HEK293 (cell line): ENCODE measurements at regions not wholly inside any gene's neighbourhood (a gene's known extent, or its start where the extent isn't known, plus 50 kb on each side); places are given as distances from the start of the nearest gene placed in this dataset.

ENCODE experiments used
- CTCF ChIA-PET: fragments of 350-600 bp; formaldehyde crosslinking; extraction: SDS; loops from one replicate; lab custom pipeline; 2021; ENCODE audit warnings: antibody characterized with exemption; lab: Yijun Ruan, JAX
- POLR2A ChIA-PET: fragments of 300-600 bp; formaldehyde crosslinking; extraction: SDS; loops from one replicate; lab custom pipeline; 2020; ENCODE audit warnings: antibody characterized with exemption, inconsistent platforms; lab: Yijun Ruan, JAX
- H3K27ac ChIP-seq: fragments of 200-500 bp; sonication (Bioruptor generic); 2 replicates; pipeline ENCODE4 v1.5.1; 2014; ENCODE audit warnings: low read depth, low read length, control low read depth, inconsistent platforms; ENCODE audit errors: extremely low read depth
- H3K36me3 ChIP-seq, 2 experiments: fragments of 200-500 bp in 1 of 2; sonication (Bioruptor generic) in 1 of 2; 1 replicate in 1 of 2; 2 replicates in 1 of 2; pipeline ENCODE4 v1.5.1; 2014 to 2017; ENCODE audit warnings: inconsistent platforms in 2 of 2, low read length in 2 of 2; ENCODE audit not compliant: control insufficient read depth in 2 of 2, insufficient read depth in 1 of 2
- H3K4me1 ChIP-seq: fragments of 200-500 bp; sonication (Bioruptor generic); 2 replicates; pipeline ENCODE4 v1.5.1; 2014; ENCODE audit warnings: mild to moderate bottlenecking, low read length, inconsistent platforms; ENCODE audit not compliant: control insufficient read depth, insufficient read depth
- H3K4me3 ChIP-seq: 2 replicates; pipeline ENCODE4 v1.5.1; 2011; ENCODE audit warnings: low read depth, mild to moderate bottlenecking, control low read depth, low read length, moderate library complexity
- H3K9me3 ChIP-seq: fragments of 200-500 bp; sonication (Bioruptor generic); 2 replicates; pipeline ENCODE4 v1.5.1; 2014; ENCODE audit warnings: low read depth, low read length, inconsistent platforms; ENCODE audit not compliant: control insufficient read depth, insufficient read depth
- KLF8 ChIP-seq: fragments of 450-650 bp; formaldehyde crosslinking; IDR thresholded peaks from 2 replicates; pipeline ENCODE4 v1.5.1; 2016; ENCODE audit warnings: missing biosample characterization, missing genetic modification characterization
- MEIS1 ChIP-seq: sonication (generic); formaldehyde crosslinking; IDR thresholded peaks from 2 replicates; pipeline ENCODE4 v1.8.1; 2022; ENCODE audit warnings: missing genetic modification reagents, mild to moderate bottlenecking, borderline replicate concordance
- MZF1 ChIP-seq: fragments of 450-650 bp; formaldehyde crosslinking; IDR thresholded peaks from 2 replicates; pipeline ENCODE4 v1.5.1; 2017; ENCODE audit warnings: missing biosample characterization, missing genetic modification characterization, borderline replicate concordance
- SALL2 ChIP-seq: fragments of 450-650 bp; formaldehyde crosslinking; IDR thresholded peaks from 2 replicates; pipeline ENCODE4 v1.5.0; 2017; ENCODE audit warnings: missing biosample characterization, mild to moderate bottlenecking, missing genetic modification characterization, borderline replicate concordance
- YY2 ChIP-seq: fragments of 450-650 bp; formaldehyde crosslinking; IDR thresholded peaks from 2 replicates; pipeline ENCODE4 v1.5.1; 2016; ENCODE audit warnings: missing biosample characterization, missing genetic modification characterization
- ZBTB20 ChIP-seq: fragments of 450-650 bp; formaldehyde crosslinking; IDR thresholded peaks from 2 replicates; pipeline ENCODE4 v1.5.1; 2016; ENCODE audit warnings: missing biosample characterization, missing genetic modification characterization
- ZNF146 ChIP-seq: fragments of 450-650 bp; formaldehyde crosslinking; IDR thresholded peaks from 2 replicates; pipeline ENCODE4 v1.5.1; 2016; ENCODE audit warnings: missing biosample characterization, missing genetic modification characterization
- ZNF169 ChIP-seq: fragments of 450-650 bp; formaldehyde crosslinking; IDR thresholded peaks from 2 replicates; pipeline ENCODE4 v1.5.1; 2016; ENCODE audit warnings: missing biosample characterization, missing genetic modification characterization
- ZNF19 ChIP-seq: fragments of 450-650 bp; formaldehyde crosslinking; IDR thresholded peaks from 2 replicates; pipeline ENCODE4; 2016; ENCODE audit warnings: missing biosample characterization, missing genetic modification characterization, low read depth
- ZNF23 ChIP-seq: fragments of 450-650 bp; formaldehyde crosslinking; IDR thresholded peaks from 2 replicates; pipeline ENCODE4 v1.5.1; 2016; ENCODE audit warnings: missing biosample characterization, missing genetic modification characterization, borderline replicate concordance
- ZNF24 ChIP-seq: fragments of 450-650 bp; formaldehyde crosslinking; IDR thresholded peaks from 2 replicates; pipeline ENCODE4 v1.5.1; 2016; ENCODE audit warnings: missing biosample characterization, missing genetic modification characterization
- ZNF274 ChIP-seq, 2 experiments: fragments of 200-500 bp in 1 of 2; fragments of 450-650 bp in 1 of 2; sonication (Bioruptor generic) in 1 of 2; formaldehyde crosslinking in 1 of 2; IDR thresholded peaks; 2 replicates each; pipeline versions ENCODE4 v1.5.1 to v1.6.1; 2014 to 2016; ENCODE audit warnings: borderline replicate concordance in 1 of 2, inconsistent platforms in 1 of 2, low read length in 1 of 2, missing biosample characterization in 1 of 2, missing genetic modification characterization in 1 of 2
- ZNF292 ChIP-seq: fragments of 450-650 bp; formaldehyde crosslinking; IDR thresholded peaks from 2 replicates; pipeline ENCODE4 v1.5.1; 2016; ENCODE audit warnings: low read depth, missing biosample characterization, missing genetic modification characterization, borderline replicate concordance
- ZNF302 ChIP-seq: fragments of 450-650 bp; formaldehyde crosslinking; IDR thresholded peaks from 2 replicates; pipeline ENCODE4 v1.5.1; 2016; ENCODE audit warnings: missing biosample characterization, missing genetic modification characterization, low read depth
- ZNF391 ChIP-seq: fragments of 450-650 bp; formaldehyde crosslinking; IDR thresholded peaks from 2 replicates; pipeline ENCODE4 v1.5.1; 2016; ENCODE audit warnings: low read depth, missing biosample characterization, missing genetic modification characterization, borderline replicate concordance
- ZNF514 ChIP-seq: fragments of 450-650 bp; formaldehyde crosslinking; IDR thresholded peaks from 2 replicates; pipeline ENCODE4 v1.5.1; 2016; ENCODE audit warnings: missing biosample characterization, missing genetic modification characterization
- ZNF621 ChIP-seq: fragments of 450-650 bp; formaldehyde crosslinking; IDR thresholded peaks from 2 replicates; pipeline ENCODE4 v1.5.1; 2017; ENCODE audit warnings: missing biosample characterization, missing genetic modification characterization
- ZNF624 ChIP-seq: fragments of 450-650 bp; formaldehyde crosslinking; IDR thresholded peaks from 2 replicates; pipeline ENCODE4 v1.5.1; 2017; ENCODE audit warnings: missing biosample characterization, missing genetic modification characterization
- ZNF704 ChIP-seq: fragments of 450-650 bp; formaldehyde crosslinking; IDR thresholded peaks from 2 replicates; pipeline ENCODE4 v1.5.1; 2016; ENCODE audit warnings: missing biosample characterization, missing genetic modification characterization
- ZNF777 ChIP-seq: fragments of 450-650 bp; formaldehyde crosslinking; IDR thresholded peaks from 2 replicates; pipeline ENCODE4 v1.5.1; 2017; ENCODE audit warnings: missing biosample characterization, missing genetic modification characterization, borderline replicate concordance
- TF ChIP-seq, protein P1 (sequence below): IDR thresholded peaks from 2 replicates; pipeline ENCODE4 v1.6.1; 2011; ENCODE audit warnings: mild to moderate bottlenecking, low read depth, low read length, borderline replicate concordance
- TF ChIP-seq, protein P2 (sequence below): fragments of 450-650 bp; formaldehyde crosslinking; IDR thresholded peaks from 2 replicates; pipeline ENCODE4 v1.5.1; 2016; ENCODE audit warnings: missing biosample characterization, missing genetic modification characterization
- TF ChIP-seq, protein P3 (sequence below): fragments of 450-650 bp; IDR thresholded peaks from 2 replicates; pipeline ENCODE4 v1.5.1; 2018; ENCODE audit warnings: missing biosample characterization, missing genetic modification characterization
- TF ChIP-seq, protein P4 (sequence below): sonication (generic); formaldehyde crosslinking; IDR thresholded peaks from 2 replicates; pipeline ENCODE4 v1.8.1; 2022; ENCODE audit warnings: mild to moderate bottlenecking, moderate library complexity, missing genetic modification reagents
- TF ChIP-seq, protein P5 (sequence below): fragments of 450-650 bp; formaldehyde crosslinking; IDR thresholded peaks from 2 replicates; pipeline ENCODE4 v1.5.1; 2016; ENCODE audit warnings: missing biosample characterization, missing genetic modification characterization

GRCh38 chr2:2647141-2647541 is 316.1 kb upstream of the MYT1L start (continued):
- TF ChIP-seq, protein P1, sequence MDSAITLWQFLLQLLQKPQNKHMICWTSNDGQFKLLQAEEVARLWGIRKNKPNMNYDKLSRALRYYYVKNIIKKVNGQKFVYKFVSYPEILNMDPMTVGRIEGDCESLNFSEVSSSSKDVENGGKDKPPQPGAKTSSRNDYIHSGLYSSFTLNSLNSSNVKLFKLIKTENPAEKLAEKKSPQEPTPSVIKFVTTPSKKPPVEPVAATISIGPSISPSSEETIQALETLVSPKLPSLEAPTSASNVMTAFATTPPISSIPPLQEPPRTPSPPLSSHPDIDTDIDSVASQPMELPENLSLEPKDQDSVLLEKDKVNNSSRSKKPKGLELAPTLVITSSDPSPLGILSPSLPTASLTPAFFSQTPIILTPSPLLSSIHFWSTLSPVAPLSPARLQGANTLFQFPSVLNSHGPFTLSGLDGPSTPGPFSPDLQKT: no peak
- TF ChIP-seq ZNF624 (tag by site-specific recombination) (no peak), ZNF302 (tag by site-specific recombination) (no peak), ZNF292 (tag by site-specific recombination) (no peak), MZF1 (no peak)
- TF ChIP-seq, protein P2, sequence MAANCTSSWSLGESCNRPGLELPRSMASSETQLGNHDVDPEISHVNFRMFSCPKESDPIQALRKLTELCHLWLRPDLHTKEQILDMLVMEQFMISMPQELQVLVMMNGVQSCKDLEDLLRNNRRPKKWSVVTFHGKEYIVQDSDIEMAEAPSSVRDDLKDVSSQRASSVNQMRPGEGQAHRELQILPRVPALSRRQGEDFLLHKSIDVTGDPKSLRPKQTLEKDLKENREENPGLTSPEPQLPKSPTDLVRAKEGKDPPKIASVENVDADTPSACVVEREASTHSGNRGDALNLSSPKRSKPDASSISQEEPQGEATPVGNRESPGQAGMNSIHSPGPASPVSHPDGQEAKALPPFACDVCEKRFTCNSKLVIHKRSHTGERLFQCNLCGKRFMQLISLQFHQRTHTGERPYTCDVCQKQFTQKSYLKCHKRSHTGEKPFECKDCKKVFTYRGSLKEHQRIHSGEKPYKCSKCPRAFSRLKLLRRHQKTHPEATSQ (tag by site-specific recombination): no peak
- TF ChIP-seq, all 188 proteins: peak for 0

DNA sequence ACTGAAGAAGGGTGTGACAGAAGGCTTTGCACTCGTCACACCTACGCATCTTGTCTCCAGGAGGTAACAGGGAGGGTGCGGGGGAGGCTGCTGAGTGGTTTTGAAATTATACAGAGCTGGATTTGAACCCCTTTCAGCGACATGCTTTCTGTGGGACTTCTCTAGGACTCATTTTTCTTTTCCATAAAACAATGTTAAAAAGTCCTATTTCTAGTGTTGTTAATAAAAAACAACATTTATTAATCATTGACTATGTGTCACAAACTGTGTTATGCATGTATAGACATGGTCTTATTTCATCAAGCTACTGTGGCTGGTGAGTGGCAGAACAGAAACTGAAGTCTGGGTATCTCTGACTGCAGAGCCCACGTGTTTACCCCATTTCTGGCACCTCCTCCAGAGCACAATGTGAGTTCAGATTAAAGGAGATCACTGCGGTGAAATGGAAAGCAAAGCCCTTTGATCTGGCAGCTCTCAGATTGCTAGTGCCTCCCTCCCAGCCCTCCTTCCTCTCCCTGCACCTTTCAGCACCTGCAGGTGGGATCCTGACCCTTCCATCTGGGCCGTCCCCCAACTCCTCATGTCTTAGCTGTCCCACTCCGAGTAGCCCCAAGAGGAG is 315.5 kb upstream of the MYT1L start:
- no peaks in the 10 kb centered on the region for H3K36me3 ChIP-seq
- TF ChIP-seq YY2 (no peak), ZNF169 (tag by site-specific recombination) (no peak), ZNF704 (no peak), ZNF19 (no peak), ZNF621 (tag by site-specific recombination) (no peak), ZNF146 (tag by site-specific recombination) (no peak), ZNF24 (tag by site-specific recombination) (no peak), ZNF514 (tag by site-specific recombination) (no peak), ZBTB20 (no peak)
- ChIA-PET POLR2A (interaction anchor here (0.6 kb wide), 1 partner anchor 928 kb away, joined by 3 read pairs; the partner anchor contains the start of gene RPS7), CTCF (interaction anchor here (0.7 kb wide), 1 partner anchor 52 kb away, joined by 3 read pairs; no protein-coding TSS in a partner anchor)
- H3K4me3 ChIP-seq: no peak overlapping the region
- no peaks in the 10 kb centered on the region for H3K4me1 ChIP-seq
- H3K9me3 ChIP-seq: no peaks in the 10 kb centered on the region
- no peak overlapping the region for H3K27ac ChIP-seq

DNA sequence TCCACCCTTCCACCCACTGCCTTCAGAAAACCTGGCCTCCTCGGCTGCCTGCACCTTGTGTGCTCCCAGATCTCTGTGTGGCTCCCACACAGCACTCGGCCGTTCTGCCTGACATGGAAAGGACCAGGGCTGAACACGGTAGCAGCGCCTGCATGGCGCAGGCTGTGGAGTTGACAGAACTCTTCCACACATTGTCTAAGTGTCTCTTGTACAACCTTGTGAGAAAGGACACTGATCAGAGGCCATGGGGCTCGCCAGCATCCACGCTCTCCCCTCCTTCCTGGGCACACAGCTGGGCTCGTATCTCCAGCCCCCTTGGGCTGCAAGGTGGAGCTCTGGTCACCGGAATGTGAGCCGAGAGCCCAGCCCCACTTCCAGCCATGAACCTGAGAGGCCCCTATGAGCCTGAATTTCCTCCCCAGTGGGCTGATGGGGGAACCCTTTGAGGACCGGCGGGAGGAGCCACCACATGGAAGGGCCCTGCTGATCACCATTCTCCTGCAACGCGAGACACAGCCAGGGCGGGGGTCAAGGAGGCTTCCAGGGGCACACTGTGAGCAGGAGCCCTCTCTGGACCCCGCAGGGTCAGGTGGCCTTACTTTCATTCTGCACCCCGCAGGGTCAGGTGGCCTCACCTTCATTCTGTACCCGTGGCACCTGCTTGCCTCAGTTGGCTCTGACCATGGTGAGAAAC is 314.2 kb upstream of the MYT1L start:
- Histone ChIP-seq H3K36me3 (no peaks in the 10 kb centered on the region), H3K4me1 (no peaks in the 10 kb centered on the region), H3K27ac (no peak overlapping the region), H3K4me3 (no peak overlapping the region), H3K9me3 (no peaks in the 10 kb centered on the region)
- CTCF ChIA-PET: no interaction called here
- POLR2A ChIA-PET: no interaction called here
- TF ChIP-seq, protein P3, sequence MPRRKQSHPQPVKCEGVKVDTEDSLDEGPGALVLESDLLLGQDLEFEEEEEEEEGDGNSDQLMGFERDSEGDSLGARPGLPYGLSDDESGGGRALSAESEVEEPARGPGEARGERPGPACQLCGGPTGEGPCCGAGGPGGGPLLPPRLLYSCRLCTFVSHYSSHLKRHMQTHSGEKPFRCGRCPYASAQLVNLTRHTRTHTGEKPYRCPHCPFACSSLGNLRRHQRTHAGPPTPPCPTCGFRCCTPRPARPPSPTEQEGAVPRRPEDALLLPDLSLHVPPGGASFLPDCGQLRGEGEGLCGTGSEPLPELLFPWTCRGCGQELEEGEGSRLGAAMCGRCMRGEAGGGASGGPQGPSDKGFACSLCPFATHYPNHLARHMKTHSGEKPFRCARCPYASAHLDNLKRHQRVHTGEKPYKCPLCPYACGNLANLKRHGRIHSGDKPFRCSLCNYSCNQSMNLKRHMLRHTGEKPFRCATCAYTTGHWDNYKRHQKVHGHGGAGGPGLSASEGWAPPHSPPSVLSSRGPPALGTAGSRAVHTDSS (tag by site-specific recombination): no peak
- no peak for TF ChIP-seq MEIS1 (CRISPR knock-in tag)
- TF ChIP-seq SALL2: no peak
- no peak for TF ChIP-seq ZNF274 (IDR thresholded peaks at IDR 0.05; ENCODE audit: low read length)
- TF ChIP-seq ZNF274 (tag by site-specific recombination; IDR thresholded peaks at IDR 0.05; ENCODE audit: borderline replicate concordance): no peak
- TF ChIP-seq, protein P4, sequence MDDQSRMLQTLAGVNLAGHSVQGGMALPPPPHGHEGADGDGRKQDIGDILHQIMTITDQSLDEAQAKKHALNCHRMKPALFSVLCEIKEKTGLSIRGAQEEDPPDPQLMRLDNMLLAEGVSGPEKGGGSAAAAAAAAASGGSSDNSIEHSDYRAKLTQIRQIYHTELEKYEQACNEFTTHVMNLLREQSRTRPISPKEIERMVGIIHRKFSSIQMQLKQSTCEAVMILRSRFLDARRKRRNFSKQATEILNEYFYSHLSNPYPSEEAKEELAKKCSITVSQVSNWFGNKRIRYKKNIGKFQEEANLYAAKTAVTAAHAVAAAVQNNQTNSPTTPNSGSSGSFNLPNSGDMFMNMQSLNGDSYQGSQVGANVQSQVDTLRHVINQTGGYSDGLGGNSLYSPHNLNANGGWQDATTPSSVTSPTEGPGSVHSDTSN (CRISPR knock-in tag): no peak
- no peak for TF ChIP-seq ZNF391 (tag by site-specific recombination)
- TF ChIP-seq, protein P5, sequence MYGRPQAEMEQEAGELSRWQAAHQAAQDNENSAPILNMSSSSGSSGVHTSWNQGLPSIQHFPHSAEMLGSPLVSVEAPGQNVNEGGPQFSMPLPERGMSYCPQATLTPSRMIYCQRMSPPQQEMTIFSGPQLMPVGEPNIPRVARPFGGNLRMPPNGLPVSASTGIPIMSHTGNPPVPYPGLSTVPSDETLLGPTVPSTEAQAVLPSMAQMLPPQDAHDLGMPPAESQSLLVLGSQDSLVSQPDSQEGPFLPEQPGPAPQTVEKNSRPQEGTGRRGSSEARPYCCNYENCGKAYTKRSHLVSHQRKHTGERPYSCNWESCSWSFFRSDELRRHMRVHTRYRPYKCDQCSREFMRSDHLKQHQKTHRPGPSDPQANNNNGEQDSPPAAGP (tag by site-specific recombination): no peak
- no peak for TF ChIP-seq ZNF777
- TF ChIP-seq KLF8: no peak
- no peak for TF ChIP-seq ZNF23 (tag by site-specific recombination)
